A204.1 (cell line): ENCODE measurements at regions not wholly inside any gene's neighbourhood (a gene's known extent, or its start where the extent isn't known, plus 50 kb on each side); places are given as distances from the start of the nearest gene placed in this dataset.

ENCODE experiments used
- FAIRE-seq: peaks from 2 replicates; lab custom pipeline; 2012; peaks lifted over from hg19 to GRCh38; lab: Jason Lieb, UNC

DNA sequence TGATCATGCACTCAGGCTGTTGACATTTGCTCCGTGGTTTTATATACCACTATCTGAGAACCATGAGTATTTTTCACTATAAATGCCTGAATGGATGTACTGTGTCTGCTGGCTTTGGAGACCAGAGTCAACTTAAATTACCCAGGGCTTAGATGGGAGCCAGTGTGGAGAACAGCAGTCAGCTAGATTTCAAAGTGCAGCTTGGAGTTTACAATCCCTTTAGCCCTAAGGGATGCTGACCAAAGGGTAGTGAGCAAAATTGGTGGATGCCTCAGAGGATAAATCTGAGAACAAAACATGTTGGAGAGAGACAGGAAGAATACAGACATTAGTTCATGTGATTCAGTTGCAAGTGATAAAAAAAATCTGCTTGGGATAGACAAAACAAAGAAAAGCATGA is 327.5 kb downstream of the C11orf87 start:
- FAIRE-seq: no peak

- no peak for FAIRE-seq
Measured at GRCh38 chr11:109750964-109751363, 329.0 kb downstream of the C11orf87 start.

- FAIRE-seq: no peak
Measured at GRCh38 chr11:109752212-109752825, 330.3 kb downstream of the C11orf87 start.

- no peak for FAIRE-seq
Measured at GRCh38 chr11:109756521-109756920, 334.5 kb downstream of the C11orf87 start.

DNA sequence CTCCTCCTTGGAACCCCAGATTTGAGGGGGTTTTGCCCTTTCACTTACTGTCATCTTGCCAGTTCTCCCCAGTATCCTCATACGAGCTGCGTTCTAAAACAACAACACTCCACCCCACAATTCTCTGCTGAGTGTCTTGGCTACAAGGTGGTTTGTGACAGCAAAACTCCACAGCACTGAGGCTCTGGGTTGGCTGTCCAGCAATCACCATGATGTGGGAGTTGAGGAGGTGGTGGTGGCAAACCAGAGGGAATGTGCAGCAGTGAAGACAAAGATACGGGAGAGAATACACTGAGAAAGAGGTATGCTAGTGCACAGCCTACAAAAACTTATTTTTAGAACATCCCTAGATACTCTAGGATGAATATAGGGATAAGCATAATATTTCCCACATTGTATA is 335.0 kb downstream of the C11orf87 start:
- FAIRE-seq: no peak

DNA sequence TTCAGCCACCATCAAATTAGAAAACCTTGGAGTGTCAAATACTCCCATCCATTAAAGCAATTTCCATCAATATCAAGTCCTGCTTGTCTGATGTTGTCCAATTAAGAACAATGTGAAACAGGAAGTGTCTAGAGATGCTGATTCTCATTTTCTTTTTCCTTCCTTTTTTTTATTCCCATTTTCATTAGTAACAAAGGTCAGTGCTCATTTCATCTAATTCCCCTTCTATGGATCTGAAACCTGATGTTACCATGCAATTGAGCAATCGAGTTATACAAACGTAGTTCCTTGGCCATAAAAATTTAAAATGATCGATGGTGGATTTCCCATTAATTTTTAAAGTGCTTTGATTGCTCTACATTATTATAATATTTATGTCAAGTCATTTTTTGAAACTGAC is 330.6 kb upstream of the ZC3H12C start:
- FAIRE-seq: no peak

- FAIRE-seq: no peak
Measured at GRCh38 chr11:109765709-109766311, 327.4 kb upstream of the ZC3H12C start.

- no peak for FAIRE-seq
Measured at GRCh38 chr11:109769858-109770257, 323.3 kb upstream of the ZC3H12C start.

GRCh38 chr11:109770323-109770722 is 322.9 kb upstream of the ZC3H12C start:
- FAIRE-seq: no peak

DNA sequence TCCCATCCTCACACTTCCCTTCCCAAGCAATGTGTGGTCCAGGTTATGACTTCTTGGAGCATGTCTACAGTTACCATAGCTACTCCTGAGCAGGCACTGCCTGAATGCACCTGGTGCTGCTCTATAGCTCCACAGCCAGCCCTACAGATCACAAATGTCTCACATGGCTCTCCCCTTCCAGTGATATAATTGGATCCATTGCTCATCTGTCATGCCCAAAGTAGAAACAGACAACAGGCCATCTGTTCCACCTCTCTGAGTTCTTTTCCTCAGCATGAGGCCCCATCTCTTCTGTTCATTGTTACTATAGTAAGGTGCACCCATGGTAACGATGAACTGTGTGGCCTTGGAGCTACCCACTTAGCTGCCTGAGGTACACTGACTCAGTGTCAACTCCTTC is 320.3 kb upstream of the ZC3H12C start:
- FAIRE-seq: no peak

- FAIRE-seq: no peak
Measured at GRCh38 chr11:109775686-109776085, 317.5 kb upstream of the ZC3H12C start.

DNA sequence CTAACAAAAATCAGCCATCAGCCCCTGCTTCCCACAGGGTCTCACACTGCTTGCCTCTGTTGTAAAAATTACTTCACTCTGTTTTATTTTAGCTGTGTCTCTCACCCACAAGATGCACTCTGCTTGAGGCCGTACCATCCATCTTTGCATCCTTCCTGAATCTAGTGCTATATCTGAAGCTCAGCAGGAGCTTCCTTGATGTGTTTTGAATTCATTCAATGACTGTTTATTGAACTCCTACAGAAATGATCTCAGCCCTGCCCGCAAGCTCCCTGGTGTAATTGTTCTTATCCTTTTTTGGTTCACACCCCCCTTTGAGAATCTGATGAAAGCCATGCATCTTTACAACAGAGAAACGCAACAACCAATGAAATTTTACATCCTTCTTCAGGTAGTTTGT is 310.2 kb upstream of the ZC3H12C start:
- FAIRE-seq: no peak

DNA sequence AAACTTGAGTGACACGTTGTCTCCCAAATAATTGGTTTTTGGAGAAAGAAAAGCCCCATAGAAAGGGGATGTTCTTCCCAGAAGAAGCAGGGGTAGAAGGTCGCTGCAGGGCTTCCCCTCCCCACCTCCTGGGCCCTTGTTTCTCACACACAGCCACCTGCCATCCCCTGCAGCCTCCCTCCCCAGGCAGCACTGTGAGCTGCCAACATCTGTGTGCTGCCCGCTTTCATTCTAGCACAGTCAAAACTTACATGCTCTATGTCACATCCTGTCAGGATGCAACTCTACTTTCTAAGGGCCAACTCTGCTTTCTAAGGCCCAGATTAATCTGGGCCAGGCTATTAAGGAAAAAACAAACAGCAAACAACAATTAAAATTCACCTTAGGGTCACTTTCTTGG is 309.4 kb upstream of the ZC3H12C start:
- FAIRE-seq: no peak

- no peak for FAIRE-seq
Measured at GRCh38 chr11:109784536-109784935, 308.7 kb upstream of the ZC3H12C start.

GRCh38 chr11:109785198-109785597 is 308.0 kb upstream of the ZC3H12C start:
- FAIRE-seq: no peak

DNA sequence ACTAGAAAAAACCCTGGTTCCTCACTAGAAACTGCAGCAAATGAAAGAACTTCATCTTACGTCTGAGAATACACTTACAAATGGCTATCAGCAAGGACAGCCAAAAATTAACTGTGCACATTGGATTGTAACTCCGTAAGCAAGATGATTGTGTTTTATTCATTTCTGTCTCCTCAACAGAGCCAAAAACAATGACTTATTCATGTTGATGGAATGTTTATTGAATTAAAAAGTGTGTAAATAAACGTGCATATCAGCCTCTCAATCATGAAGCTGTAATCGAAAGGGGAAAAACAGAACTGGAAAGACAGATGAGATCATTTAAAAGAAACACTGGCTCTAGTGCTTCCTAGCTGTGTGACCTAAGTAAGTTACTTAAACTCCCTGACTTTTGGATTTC is 307.5 kb upstream of the ZC3H12C start:
- FAIRE-seq: no peak

DNA sequence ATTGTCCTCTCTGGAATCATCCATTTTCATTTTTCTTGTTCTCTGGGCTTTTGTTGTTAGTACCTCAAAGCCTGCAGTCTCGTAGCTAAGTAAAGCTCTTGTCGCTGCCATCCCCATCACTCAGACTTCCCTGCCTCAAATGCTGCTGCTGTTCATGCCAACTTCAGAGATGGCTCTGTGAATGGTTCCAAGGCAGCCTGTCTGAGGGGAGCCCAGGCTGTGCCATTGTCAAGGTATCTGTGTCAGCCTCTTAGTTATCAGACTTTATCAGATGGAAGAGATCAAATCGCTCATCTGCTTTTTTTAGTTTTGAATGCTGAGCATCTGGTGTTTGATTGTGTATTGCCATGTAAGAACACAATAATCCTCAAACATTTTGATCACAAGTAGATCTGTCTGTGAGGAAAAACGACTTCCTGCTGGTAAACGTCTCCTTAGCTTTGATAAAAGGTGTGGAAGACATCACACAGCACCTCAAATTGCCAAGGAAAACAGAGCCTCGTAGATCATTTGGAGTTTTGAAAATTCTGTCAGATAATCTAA is 304.2 kb upstream of the ZC3H12C start:
- no peak for FAIRE-seq

DNA sequence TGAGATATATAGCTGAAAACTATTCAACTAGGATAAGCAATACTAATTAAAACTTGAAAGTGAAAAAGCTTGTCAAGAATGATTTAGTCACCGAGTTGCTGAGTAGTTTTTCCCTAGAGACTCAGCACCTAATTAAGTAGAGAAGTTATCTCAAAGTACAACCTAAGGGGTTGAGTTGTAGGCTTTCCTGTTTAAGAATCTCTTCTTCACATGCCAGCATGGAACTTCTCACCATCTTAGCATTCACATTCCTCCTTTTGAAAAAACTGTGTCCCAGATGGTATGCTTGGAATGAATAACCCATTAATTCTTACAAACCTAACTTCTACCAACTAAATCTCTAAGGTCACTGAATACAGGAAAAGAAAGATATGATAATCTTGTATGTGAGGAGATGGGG is 303.3 kb upstream of the ZC3H12C start:
- FAIRE-seq: no peak

- no peak for FAIRE-seq
Measured at GRCh38 chr11:109791337-109791736, 301.9 kb upstream of the ZC3H12C start.

GRCh38 chr11:109794501-109794900 is 298.7 kb upstream of the ZC3H12C start:
- FAIRE-seq: no peak

DNA sequence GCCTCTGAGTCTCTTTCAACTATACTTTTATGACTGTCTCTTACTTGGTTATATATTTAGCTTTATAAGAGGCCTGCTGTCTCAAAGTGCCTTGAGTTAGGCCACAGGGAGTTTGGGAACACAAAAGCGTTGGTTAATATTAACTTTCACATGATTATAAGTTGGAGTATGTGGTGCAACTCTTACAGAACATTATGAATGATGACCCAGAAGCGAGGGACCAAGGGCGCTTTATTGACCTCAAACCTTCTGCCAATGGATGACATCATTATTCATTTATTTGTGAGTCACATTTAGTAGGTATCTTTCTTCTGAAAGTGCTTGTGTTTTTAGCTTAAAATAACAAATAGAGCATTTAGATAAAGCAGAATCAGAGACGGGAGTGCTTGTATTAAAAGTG is 298.0 kb upstream of the ZC3H12C start:
- FAIRE-seq: no peak

GRCh38 chr11:109796253-109796652 is 296.9 kb upstream of the ZC3H12C start:
- no peak for FAIRE-seq

DNA sequence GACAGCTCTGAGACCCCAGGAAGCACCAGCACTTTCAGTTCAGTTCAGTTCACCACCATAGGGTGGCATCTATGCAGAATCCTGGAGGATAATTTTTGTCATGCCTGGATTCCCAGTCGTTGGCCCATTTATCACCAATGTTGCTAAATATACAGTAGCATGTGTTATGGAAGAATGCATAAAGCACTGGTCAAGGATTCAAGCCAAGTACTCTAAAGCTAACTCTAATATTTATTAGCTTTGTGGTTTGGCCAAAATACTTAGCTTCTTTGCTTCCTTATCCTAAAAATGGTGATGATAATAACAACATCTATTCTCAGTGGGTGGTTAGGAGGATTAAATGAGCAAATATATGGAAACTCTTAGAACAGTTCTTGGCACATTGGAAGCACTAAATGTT is 294.7 kb upstream of the ZC3H12C start:
- FAIRE-seq: no peak

- no peak for FAIRE-seq
Measured at GRCh38 chr11:109799604-109800003, 293.6 kb upstream of the ZC3H12C start.
